Spleen (tissue), 7 donors: ENCODE measurements at regions not wholly inside any gene's neighbourhood (a gene's known extent, or its start where the extent isn't known, plus 50 kb on each side); places are given as distances from the start of the nearest gene placed in this dataset.

ENCODE experiments used
- POLR2A ChIP-seq, 3 donors: fragments of 450-650 bp; IDR thresholded peaks; one replicate each; pipeline ENCODE4 v1.5.1; 2017; ENCODE audit warnings: antibody characterized with exemption in 3 of 3, mild to moderate bottlenecking in 1 of 3
- POLR2AphosphoS5 ChIP-seq, 3 donors: sonication (generic); formaldehyde crosslinking; IDR thresholded peaks; one replicate each; pipeline ENCODE4 v1.5.1; 2017; ENCODE audit warnings: antibody characterized with exemption in 3 of 3
- TF ChIP-seq, protein P1 (sequence below), 11 experiments: fragments of 200-600 bp in 7 of 11; fragments of 450-650 bp in 4 of 11; sonication (generic) in 4 of 11; IDR thresholded peaks in 8 of 11; conservative IDR thresholded peaks in 3 of 11; 1 replicate in 7 of 11; 2 replicates in 4 of 11; pipeline versions ENCODE4 v1.4.0 to v1.8.0; 2016 to 2021; ENCODE audit warnings: antibody characterized with exemption in 11 of 11, inconsistent platforms in 4 of 11, mild to moderate bottlenecking in 1 of 11
- donor health status: DM: no; HTN: no; CAD: no; lungs with moderate emphysema.
- donor health status: DM: no; HTN: no; CAD: no.
- donor health status: DM: no; HTN: no; CAD: no.

DNA sequence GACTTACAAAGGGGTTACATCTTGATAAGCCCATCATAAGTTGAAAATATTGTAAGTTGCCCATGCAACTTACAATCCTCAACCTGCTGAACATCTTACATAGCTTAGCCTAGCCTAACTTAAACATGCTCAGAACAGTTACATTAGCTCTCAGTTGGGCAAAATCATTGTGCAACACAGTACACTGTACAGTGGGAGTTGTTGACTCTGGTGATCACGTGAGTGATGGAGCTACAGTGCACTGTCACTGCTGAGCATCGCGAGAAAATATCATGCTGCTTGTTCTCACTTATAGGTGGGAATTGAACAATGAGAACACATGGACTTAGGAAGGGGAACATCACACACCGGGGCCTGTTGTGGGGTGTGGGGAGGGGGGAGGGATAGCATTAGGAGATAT, 214.9 kb upstream of the ZMIZ1 start:
- TF ChIP-seq, protein P1, sequence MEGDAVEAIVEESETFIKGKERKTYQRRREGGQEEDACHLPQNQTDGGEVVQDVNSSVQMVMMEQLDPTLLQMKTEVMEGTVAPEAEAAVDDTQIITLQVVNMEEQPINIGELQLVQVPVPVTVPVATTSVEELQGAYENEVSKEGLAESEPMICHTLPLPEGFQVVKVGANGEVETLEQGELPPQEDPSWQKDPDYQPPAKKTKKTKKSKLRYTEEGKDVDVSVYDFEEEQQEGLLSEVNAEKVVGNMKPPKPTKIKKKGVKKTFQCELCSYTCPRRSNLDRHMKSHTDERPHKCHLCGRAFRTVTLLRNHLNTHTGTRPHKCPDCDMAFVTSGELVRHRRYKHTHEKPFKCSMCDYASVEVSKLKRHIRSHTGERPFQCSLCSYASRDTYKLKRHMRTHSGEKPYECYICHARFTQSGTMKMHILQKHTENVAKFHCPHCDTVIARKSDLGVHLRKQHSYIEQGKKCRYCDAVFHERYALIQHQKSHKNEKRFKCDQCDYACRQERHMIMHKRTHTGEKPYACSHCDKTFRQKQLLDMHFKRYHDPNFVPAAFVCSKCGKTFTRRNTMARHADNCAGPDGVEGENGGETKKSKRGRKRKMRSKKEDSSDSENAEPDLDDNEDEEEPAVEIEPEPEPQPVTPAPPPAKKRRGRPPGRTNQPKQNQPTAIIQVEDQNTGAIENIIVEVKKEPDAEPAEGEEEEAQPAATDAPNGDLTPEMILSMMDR (IDR thresholded peaks at IDR 0.05 in 8 of 11, conservative IDR thresholded peaks at IDR 0.05 in 3 of 11), result no peak
- TF ChIP-seq POLR2AphosphoS5 (IDR thresholded peaks at IDR 0.05) (no peak), POLR2A (IDR thresholded peaks at IDR 0.05) (no peak)
